CD4-positive, alpha-beta T cell (primary cell): ENCODE measurements at regions not wholly inside any gene's neighbourhood (a gene's known extent, or its start where the extent isn't known, plus 50 kb on each side); places are given as distances from the start of the nearest gene placed in this dataset.
A peak's percentile ranks its signal among the peaks of the same experiment; 100 is the strongest.

Experiments
- ATAC-seq: fragments of 200-7000 bp; cut with Tn5 transposase; one replicate; pipeline ENCODE4 v1.10.0; 2022; ENCODE audit warnings: mild to moderate bottlenecking; ENCODE audit not compliant: poor library complexity
- CTCF ChIA-PET: fragments of 350-600 bp; sonication (Branson Sonifier 250); formaldehyde crosslinking; loops from one replicate; lab custom pipeline; 2021; ENCODE audit warnings: antibody characterized with exemption, inconsistent platforms; lab: Charles Lee
- POLR2A ChIA-PET: fragments of 350-600 bp; sonication (Branson Sonifier 250); formaldehyde crosslinking; loops from one replicate; lab custom pipeline; 2021; ENCODE audit warnings: antibody characterized with exemption, inconsistent platforms; lab: Charles Lee
- DNase-seq, 14 experiments: peaks; one replicate each; pipeline ENCODE4 v3.0.0-alpha.2; 2013 to 2020; ENCODE audit warnings: mixed read lengths in 2 of 14
- H3K27ac ChIP-seq, 2 donors: one replicate each; pipeline versions ENCODE4 v1.5.1 to v1.7.0; 2013; ENCODE audit warnings: low read length in 2 of 2, low read depth in 1 of 2, mild to moderate bottlenecking in 1 of 2
- H3K27me3 ChIP-seq, 2 experiments: 1 replicate in 1 of 2; 2 replicates in 1 of 2; pipeline versions ENCODE4 v1.6.1 to v1.7.0; 2013; ENCODE audit warnings: low read length in 2 of 2, control low read depth in 1 of 2, mild to moderate bottlenecking in 1 of 2, moderate library complexity in 1 of 2; ENCODE audit not compliant: insufficient read depth in 2 of 2, control insufficient read depth in 1 of 2
- H3K36me3 ChIP-seq: one replicate; pipeline ENCODE4 v1.6.1; 2013; ENCODE audit warnings: low read length, control low read depth; ENCODE audit not compliant: insufficient read depth
- H3K4me1 ChIP-seq: one replicate; pipeline ENCODE4 v1.6.1; 2013; ENCODE audit warnings: low read length, control low read depth; ENCODE audit not compliant: insufficient read depth
- H3K4me3 ChIP-seq: one replicate; pipeline ENCODE4 v1.5.1; 2013; ENCODE audit warnings: mild to moderate bottlenecking, low read length, moderate library complexity
- H3K9me3 ChIP-seq, 2 experiments: 1 replicate in 1 of 2; 2 replicates in 1 of 2; pipeline versions ENCODE4 v1.6.1 to v1.7.0; 2013; ENCODE audit warnings: low read length in 2 of 2, mild to moderate bottlenecking in 2 of 2, control low read depth in 1 of 2, moderate library complexity in 1 of 2; ENCODE audit not compliant: control insufficient read depth in 1 of 2, insufficient read depth in 1 of 2
- H3K27ac Mint-ChIP-seq: one replicate; pipeline ENCODE4 v1.8.0; 2020; ENCODE audit warnings: mixed read lengths
- H3K27me3 Mint-ChIP-seq: one replicate; pipeline ENCODE4 v1.8.0; 2021; ENCODE audit warnings: mixed read lengths
- H3K36me3 Mint-ChIP-seq: one replicate; pipeline ENCODE4 v1.8.0; 2021; ENCODE audit warnings: low read depth, mixed read lengths
- H3K4me1 Mint-ChIP-seq: one replicate; pipeline ENCODE4 v1.8.0; 2021; ENCODE audit warnings: low read depth, mixed read lengths
- H3K4me3 Mint-ChIP-seq: one replicate; pipeline ENCODE4 v1.8.0; 2020; ENCODE audit warnings: mild to moderate bottlenecking, mixed read lengths
- H3K9me3 Mint-ChIP-seq: one replicate; pipeline ENCODE4 v1.8.0; 2020; ENCODE audit warnings: mixed read lengths
- CTCF ChIP-seq: fragments of 200-600 bp; IDR thresholded peaks from one replicate; pipeline ENCODE4 v1.8.0; 2022; ENCODE audit warnings: antibody characterized with exemption, mild to moderate bottlenecking
- intact Hi-C, 2 experiments: fragments of 100-400 bp; cut with DNase I in 1 of 2; cut with micrococcal nuclease in 1 of 2; formaldehyde crosslinking; loops; one replicate each; pipeline versions ENCODE4 v1.15.1 to v1.9.0; 2023 to 2025; cut with DNase I, micrococcal nuclease

- no peak for DNase-seq
- Histone ChIP-seq H3K4me1 (no peaks in the 10 kb centered on the region), H3K4me3 (no peak overlapping the region), H3K27me3 (no peaks in the 10 kb centered on the region), H3K36me3 (no peaks in the 10 kb centered on the region), H3K27ac (no peak overlapping the region), H3K9me3 (no peaks in the 10 kb centered on the region)
- intact Hi-C loops: no loop called here
- Mint-ChIP-seq H3K27ac (no peak overlapping the region), H3K9me3 (no peaks in the 10 kb centered on the region), H3K4me3 (no peak overlapping the region), H3K36me3 (no peaks in the 10 kb centered on the region), H3K27me3 (peaks cover 5% of the 10 kb centered on the region), H3K4me1 (no peaks in the 10 kb centered on the region)
- no peak for ATAC-seq
- no peak for TF ChIP-seq CTCF
- POLR2A ChIA-PET: no interaction called here
- CTCF ChIA-PET: no interaction called here
These were observed 162.7 kb upstream of the KIT start for GRCh38 chr4:54495091-54495490.

- Mint-ChIP-seq H3K9me3 (no peaks in the 10 kb centered on the region), H3K4me3 (no peak overlapping the region), H3K27me3 (peaks cover 5% of the 10 kb centered on the region), H3K4me1 (no peaks in the 10 kb centered on the region), H3K27ac (no peak overlapping the region), H3K36me3 (no peaks in the 10 kb centered on the region)
- DNase-seq (no peak), ATAC-seq (no peak)
- POLR2A ChIA-PET: no interaction called here
- no peaks in the 10 kb centered on the region for H3K36me3 ChIP-seq
- H3K4me3 ChIP-seq: no peak overlapping the region
- H3K27me3 ChIP-seq: no peaks in the 10 kb centered on the region
- H3K9me3 ChIP-seq: no peaks in the 10 kb centered on the region
- CTCF ChIA-PET: no interaction called here
- intact Hi-C loops: no loop called here
- no peak for TF ChIP-seq CTCF
- H3K4me1 ChIP-seq: no peaks in the 10 kb centered on the region
- H3K27ac ChIP-seq: no peak overlapping the region
These were observed 162.1 kb upstream of the KIT start for GRCh38 chr4:54495641-54496040.

GRCh38 chr4:54496412-54496811 lies 161.3 kb upstream of the KIT start:
- Histone ChIP-seq H3K9me3 (no peaks in the 10 kb centered on the region), H3K27ac (no peak overlapping the region), H3K27me3 (no peaks in the 10 kb centered on the region), H3K36me3 (no peaks in the 10 kb centered on the region), H3K4me1 (no peaks in the 10 kb centered on the region), H3K4me3 (no peak overlapping the region)
- Mint-ChIP-seq H3K27ac (no peak overlapping the region), H3K27me3 (peaks cover 5% of the 10 kb centered on the region), H3K9me3 (no peaks in the 10 kb centered on the region), H3K4me3 (no peak overlapping the region), H3K4me1 (no peaks in the 10 kb centered on the region), H3K36me3 (no peaks in the 10 kb centered on the region)
- ChIA-PET POLR2A (no interaction called here), CTCF (no interaction called here)
- ATAC-seq (no peak), DNase-seq (peak in 2 of 14 experiments; percentile 1 to 7)
- no peak for TF ChIP-seq CTCF
- intact Hi-C loops: no loop called here
